ENCODE measurements at regions not wholly inside any gene's neighbourhood (a gene's known extent, or its start where the extent isn't known, plus 50 kb on each side); places are given as distances from the start of the nearest gene placed in this dataset.
A peak's percentile ranks its signal among the peaks of the same experiment; 100 is the strongest.

- no peak overlapping the region for H3K27ac ChIP-seq (ENCODE audit: low read length)
- in situ Hi-C loops (cut with HindIII; ENCODE audit: low pct_unique_long_range_greater_than_20kb, low sequenced_read_pairs) = no loop called here
Measured at GRCh38 chr6:4314201-4314707, 178.9 kb upstream of the ECI2 start.

GRCh38 chr6:4313044-4313686, 177.8 kb upstream of the ECI2 start:
- no peak overlapping the region for H3K4me3 ChIP-seq (ENCODE audit: low read depth in 2 of 2, low read length in 2 of 2)
- no peak overlapping the region for H3K27ac ChIP-seq (ENCODE audit: low read length)
- TF ChIP-seq CTCF (IDR thresholded peaks at IDR 0.05) = peak; percentile 42
- no peak for TF ChIP-seq SIN3A (IDR thresholded peaks at IDR 0.05; ENCODE audit: borderline replicate concordance, insufficient read depth, low read depth, low read length)
- no TSS peak for BruUV-seq (replicated peaks)
- intact Hi-C loops (cut with micrococcal nuclease; ENCODE audit: unreplicated experiment) = no loop called here
- DNase-seq (ENCODE audit: low read depth, low spot score) (peak; percentile 71), ATAC-seq (peak; percentile 82)
- peaks cover 4% of the 10 kb centered on the region; the same call in 1 of the 2 replicates for H3K4me1 ChIP-seq (ENCODE audit: control insufficient read depth, insufficient read depth, low read length)
- H3K36me3 ChIP-seq (ENCODE audit: control insufficient read depth, insufficient read depth, low read length) = no peaks in the 10 kb centered on the region
- CTCF ChIA-PET = interaction anchor here (0.6 kb wide), 1 partner anchor 137 kb away, joined by 3 read pairs; no protein-coding TSS in a partner anchor
- POLR2A ChIA-PET = interaction anchor here (0.5 to 0.6 kb wide), 2 partner anchors 284 to 728 kb away, joined by 3 to 5 read pairs; no protein-coding TSS in a partner anchor
- H3K9me3 ChIP-seq (ENCODE audit: control insufficient read depth, insufficient read depth, low read depth, low read length) = peaks cover 38% of the 10 kb centered on the region
- in situ Hi-C loops (cut with HindIII; ENCODE audit: low pct_unique_long_range_greater_than_20kb, low sequenced_read_pairs) = no loop called here
- no peaks in the 10 kb centered on the region for H3K27me3 ChIP-seq (ENCODE audit: control insufficient read depth, insufficient read depth, low read length)

More at GRCh38 chr6:4314201-4314707, 178.9 kb upstream of the ECI2 start:
- Histone ChIP-seq H3K27me3 (ENCODE audit: control insufficient read depth, insufficient read depth, low read length) (no peaks in the 10 kb centered on the region), H3K9me3 (ENCODE audit: control insufficient read depth, insufficient read depth, low read depth, low read length) (peaks cover 38% of the 10 kb centered on the region), H3K36me3 (ENCODE audit: control insufficient read depth, insufficient read depth, low read length) (no peaks in the 10 kb centered on the region), H3K4me1 (ENCODE audit: control insufficient read depth, insufficient read depth, low read length) (peaks cover 4% of the 10 kb centered on the region; the same call in 1 of the 2 replicates), H3K4me3 (ENCODE audit: low read depth in 2 of 2, low read length in 2 of 2) (no peak overlapping the region)
- DNase-seq (ENCODE audit: low read depth, low spot score) (no peak), ATAC-seq (no peak)
- TF ChIP-seq SIN3A (IDR thresholded peaks at IDR 0.05; ENCODE audit: borderline replicate concordance, insufficient read depth, low read depth, low read length) = no peak
- TF ChIP-seq CTCF (IDR thresholded peaks at IDR 0.05) = no peak
- no peak for TF ChIP-seq TCF7L2 (IDR thresholded peaks at IDR 0.05; ENCODE audit: low read depth, low read length)
- no peak for TF ChIP-seq REST (IDR thresholded peaks at IDR 0.05; ENCODE audit: insufficient read depth in 1 of 2, low read depth in 2 of 2, low read length in 1 of 2)
- no peak for TF ChIP-seq POLR2AphosphoS5 (IDR thresholded peaks at IDR 0.05; ENCODE audit: low read depth, low read length)
- POLR2A ChIA-PET = no interaction called here
- CTCF ChIA-PET = interaction anchor here (0.5 to 0.6 kb wide), 2 partner anchors 136 to 402 kb away, joined by 3 read pairs; no protein-coding TSS in a partner anchor
- BruUV-seq (replicated peaks) = no TSS peak
- intact Hi-C loops (cut with micrococcal nuclease; ENCODE audit: unreplicated experiment) = no loop called here

Measured in Panc1 (cell line).